Activated CD8-positive, alpha-beta memory T cell treated with anti-CD3 and anti-CD28 coated beads for 1 hour (primary cell): ENCODE measurements at regions not wholly inside any gene's neighbourhood (a gene's known extent, or its start where the extent isn't known, plus 50 kb on each side); places are given as distances from the start of the nearest gene placed in this dataset.

Experiments
- DNase-seq, 2 donors: peaks; one replicate each; pipeline ENCODE4 v3.0.0-alpha.2; 2020; ENCODE audit warnings: low read depth in 1 of 2; ENCODE audit errors: extremely low read depth in 1 of 2

DNA sequence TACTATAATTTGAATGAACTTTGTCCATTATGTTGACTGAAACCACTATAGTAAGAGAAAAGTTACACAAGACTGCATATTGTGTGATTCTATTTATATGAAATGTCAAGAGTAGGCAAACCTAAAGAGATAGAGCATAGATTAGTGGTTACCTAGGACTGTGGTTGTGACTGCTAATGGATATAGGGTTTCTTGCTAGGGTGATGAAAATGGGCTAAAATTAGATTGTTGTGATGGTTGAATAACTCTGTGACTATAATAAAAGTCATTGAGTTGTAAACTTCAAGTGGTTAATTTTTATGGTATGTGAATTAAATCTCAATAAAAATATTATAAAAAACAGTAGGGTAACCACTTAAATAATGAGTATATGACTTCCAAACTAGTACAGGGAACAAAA lies 142.9 kb upstream of the AHR start:
- DNase-seq, result no peak

DNA sequence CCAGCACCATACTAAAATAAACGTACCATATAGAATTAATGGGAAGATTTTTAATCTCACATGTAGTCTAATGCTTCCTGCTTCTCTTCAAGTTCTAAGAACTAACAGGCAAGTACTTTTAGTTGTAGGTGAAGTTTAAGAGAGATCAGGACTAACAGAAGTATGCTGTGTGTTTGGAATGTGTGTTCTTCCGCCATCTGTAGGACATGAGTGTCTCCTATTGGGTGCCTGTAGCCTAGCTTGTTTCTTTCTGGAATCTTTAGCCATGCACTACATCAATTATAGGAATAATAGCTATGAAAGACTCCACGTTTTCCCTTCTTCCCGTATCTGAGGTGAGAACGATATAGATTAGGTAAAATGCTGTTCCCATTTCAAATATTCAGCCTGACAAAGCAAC lies 140.2 kb upstream of the AHR start:
- no peak for DNase-seq

DNA sequence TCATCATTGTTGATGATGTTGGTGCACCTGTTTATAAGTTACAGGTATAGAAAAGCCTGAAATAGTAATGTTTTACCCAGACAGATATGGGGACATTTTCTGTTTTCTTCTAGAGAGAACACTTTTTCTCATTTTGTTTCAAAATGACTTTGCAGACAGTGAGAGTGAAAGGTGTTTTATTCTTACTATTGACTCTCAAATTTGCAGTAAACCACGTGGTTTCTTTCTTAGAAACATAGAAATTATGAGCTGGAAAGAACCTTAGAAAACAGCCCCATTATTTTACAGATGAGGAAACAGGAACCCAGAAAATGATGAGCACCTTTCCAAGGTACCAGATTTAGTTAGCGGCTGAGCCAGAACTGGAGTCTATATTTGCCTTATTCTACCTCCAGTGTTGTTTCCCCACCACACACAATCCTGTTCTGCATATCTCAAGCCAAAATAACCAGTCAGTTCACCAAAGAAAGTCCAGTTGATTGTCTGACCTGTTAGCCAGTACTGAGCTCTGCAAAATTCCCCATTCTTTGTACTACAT lies 138.9 kb upstream of the AHR start:
- no peak for DNase-seq

DNA sequence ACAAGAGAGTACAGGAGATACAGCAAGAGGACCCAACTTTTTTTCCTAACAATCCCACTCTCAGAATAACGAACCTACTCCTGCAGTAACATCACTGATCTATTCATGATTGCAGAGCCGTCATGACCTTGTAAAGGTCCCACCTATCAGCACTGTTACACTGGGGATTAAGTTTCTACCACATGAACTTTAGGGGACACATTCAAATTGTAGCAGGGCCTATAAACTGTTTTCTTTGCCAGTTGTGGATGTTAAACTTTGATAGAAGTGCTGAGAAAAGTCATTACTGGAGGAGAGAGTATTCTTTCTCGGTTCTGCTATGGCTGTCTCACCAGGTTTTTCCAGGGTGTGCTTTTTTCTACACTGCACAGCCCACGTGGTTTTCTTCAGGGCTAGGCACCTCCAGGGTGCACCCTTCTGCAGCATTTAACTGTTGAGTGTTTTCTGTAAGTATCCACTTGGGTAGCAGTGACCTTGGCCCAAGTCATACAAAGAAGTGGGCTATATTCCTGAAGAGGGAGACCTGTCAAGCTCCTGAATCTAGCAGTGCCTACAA lies 131.6 kb upstream of the AHR start:
- no peak for DNase-seq

DNA sequence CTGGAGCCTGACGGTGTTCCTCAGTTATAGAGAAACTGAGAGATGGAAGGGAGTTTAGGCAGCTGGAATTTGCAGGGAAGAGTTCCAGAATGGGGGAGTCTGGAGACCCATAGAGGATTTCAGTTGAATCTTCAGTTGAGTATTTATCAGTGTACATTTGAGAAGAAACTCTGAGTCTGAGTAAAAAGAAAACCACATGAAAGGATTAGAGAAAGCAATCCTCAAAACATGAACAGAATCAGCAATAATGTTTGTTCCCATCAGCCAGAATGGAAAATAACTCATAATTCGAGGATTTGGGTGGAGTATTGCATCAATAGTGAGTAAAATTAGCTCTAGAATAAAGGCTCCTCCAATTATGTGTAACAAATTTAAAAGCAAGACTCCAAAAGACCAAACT lies 130.0 kb upstream of the AHR start:
- no peak for DNase-seq

DNA sequence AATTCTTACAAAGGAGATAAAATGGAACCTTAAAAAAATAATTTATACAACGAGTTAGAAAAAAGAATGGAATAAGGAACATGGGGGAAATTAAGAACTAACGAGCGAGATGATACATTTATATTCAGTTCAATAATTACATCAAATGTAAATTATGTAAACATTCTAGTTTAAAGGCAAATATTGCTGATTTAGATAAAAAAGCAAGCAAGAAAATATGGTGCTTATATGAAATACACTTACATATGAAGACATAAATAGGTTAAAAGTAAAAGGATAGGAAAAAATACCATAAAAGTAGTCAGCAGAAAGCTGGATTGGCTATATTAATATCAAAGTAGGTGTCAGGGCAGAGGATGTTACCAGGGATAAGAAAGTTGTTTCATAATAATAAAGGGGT lies 127.0 kb upstream of the AHR start:
- no peak for DNase-seq

DNA sequence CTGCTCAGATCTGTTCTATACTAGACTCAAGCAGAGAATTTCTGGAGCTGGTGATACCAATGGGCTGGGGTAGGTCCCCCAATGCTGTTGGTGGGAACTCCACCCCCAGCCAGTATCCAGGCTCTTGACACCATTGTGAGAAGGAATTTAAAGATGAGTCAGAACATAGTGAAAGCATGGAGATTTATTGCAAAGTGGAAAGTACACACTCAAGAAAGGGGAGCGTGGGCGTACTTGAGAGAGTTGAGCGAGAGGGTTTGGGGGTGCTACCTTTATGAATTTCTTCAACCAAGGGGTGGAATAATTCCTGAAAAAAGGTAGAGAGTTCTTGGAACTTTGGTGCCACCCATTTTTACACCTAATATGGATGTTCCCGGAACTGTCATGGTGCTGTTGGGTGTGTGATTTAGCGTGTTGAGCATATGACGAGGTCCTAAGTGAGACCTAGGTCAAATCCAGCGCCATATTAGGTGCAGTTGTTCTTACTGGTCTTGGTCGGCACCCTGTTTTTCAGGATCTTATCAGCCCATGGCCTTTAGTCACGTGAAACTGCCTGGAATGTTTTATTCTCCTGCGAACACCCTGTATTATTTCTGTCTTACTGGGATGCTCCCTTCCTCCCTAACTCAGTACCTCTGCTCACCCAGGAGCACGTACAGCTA lies 122.0 kb upstream of the AHR start:
- no peak for DNase-seq

DNA sequence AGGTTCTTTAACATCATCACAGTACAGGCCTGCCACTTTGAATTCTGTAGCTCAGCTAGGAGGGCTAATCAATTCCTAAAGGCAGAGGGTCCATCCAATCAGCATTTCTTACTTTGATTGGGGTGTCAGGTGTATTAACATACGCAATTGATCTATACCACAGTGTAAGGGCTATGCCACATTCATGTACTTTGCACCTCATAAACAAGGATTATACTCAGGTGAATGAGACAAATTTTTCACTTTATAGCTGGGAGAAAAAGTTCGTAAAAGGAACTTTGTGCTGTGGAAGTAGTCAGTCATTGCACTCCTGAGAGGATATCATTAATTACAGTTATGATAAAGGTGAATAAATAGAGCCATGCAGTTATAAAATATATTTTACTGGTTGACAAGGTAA lies 119.9 kb upstream of the AHR start:
- no peak for DNase-seq

DNA sequence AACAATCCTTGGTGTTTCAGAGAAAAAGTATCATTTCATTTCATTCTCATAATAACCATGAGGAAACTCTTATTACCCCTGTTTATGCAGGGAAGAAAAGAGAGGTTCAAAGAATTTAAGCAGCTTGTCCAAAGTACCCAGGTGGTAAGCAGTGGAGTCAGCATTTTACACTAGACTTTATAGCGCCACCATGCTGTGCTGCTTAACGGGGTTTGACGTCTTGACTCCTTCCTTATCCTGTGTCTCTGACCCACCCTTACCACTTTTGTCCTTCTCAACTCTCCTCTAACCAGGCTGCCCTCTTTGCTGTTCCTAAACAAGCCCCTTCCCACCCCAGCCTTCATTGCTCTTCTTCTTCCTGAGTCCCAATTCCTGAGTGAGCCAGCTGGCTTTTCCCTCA lies 117.0 kb upstream of the AHR start:
- DNase-seq, result no peak

DNA sequence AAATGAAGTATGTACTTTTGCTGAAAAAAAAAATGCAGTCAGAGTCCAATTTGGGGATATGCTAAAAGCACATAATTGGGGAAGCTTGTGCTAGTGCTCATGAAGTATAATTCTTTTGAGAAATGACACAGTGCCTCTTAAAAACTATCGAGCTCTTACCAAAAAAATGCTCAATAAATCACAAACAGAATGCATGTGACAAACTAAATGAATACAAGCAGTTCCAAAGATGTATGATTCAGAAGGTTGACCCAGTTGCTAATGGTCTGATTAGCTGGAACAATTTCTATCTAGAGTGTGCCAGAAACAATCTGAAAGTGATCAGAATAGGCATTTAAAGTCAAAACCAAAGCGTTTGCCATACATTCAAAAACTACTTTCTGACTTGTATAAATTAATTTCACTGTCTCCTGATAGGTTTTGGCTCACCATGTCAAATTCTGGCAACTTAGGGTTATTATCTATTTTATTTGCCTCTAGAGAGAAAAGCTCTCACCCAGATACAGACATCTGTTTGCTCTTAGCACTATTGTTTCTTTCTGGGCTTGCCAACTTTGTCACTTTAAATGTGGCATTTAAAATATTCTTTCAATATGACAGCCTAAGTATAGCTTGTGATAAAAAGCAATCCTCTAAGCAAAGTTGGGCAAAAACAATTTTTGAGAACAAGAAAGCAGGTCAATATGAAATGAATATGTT lies 114.7 kb upstream of the AHR start:
- no peak for DNase-seq

DNA sequence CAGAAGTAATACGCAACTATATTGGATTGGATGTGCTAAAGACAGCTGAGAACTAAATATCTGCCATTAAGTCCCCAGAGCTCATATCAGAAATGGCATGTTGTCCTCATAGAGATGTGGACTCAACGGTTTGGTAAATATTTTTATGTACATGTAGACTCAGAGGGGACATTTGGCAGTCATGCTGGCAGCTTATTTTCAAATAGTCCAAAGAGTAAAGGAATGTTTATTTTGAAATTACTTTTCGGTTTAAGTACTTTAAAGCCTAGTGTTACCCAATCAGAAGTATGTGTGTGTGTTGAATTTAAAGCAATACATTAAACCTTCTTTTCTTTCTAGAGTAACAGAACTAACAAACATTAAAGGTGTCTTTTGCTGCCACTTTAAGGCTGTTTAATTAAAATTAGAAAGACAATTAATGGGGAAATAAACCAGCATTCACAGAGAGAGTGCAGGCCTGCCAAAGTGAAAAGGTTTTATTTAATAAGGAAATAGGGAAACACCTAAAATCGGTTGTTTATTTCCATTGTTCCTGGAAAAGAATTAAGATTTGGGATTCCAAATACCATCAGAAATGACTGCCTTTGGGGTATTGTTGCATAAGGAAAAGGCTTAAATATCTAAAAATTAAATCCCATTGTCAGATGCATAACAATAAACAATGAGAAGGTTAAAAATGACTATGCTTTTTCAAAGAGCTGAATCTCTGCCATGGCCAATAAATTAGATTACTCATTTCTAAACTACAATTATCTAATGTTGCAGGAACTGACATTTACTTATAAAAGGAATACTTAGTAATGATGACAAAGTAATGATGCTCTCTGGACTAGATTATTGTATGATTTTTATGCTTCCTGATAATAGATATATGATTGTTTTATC lies 113.4 kb upstream of the AHR start:
- DNase-seq, result no peak

DNA sequence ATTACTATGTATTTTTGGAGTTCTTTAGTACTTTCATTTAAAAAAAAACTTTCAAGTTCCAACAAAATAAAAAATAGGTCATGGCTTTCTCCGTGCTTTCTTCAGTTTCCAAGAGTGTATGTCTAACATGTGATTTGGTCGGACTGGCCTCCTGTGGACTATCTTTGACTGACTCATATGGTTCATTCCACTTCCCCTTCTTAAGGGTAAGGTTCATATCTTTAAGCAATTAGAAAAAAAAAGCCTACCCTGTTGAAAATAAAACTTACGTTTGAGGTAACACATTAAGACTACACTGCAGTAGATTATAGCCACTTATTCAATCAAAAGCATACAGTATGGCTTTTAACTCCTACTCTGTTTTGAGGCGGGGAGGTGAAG lies 112.8 kb upstream of the AHR start:
- DNase-seq, result no peak

DNA sequence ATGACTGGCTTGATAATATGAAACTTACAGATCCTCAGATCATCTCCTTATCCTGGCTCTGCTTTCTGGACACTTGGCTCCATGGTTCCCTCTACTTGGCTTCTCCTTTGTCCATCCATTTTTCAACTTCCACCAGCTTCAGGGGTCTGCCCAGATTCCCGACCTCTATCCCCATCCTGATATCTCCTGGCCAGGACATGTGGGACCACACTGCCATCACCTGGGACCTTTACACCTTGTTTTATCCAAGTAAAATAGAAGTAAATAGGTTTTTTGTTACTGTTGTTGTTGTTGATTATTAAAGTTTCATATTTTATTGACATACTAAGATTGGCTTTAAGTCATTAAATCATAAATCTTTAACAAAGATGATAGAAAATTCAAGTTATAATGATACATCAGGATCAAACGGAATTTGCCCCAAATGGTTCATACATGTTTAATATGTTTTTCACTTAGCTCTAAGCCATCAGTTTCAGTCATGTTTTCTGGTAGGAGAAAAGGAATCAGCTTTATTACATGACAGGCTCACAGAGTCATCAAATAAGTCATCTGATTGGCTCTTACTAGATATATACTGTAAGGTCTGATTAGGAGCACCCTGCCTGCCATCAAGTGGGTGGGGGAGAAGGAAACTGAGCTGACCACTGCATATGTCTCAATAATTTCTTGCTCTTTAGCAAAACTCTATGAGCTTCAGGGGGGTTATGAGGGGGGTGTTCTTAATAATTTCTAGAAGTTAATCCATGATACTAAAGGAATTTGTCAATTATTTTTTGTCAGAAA lies 111.5 kb upstream of the AHR start:
- DNase-seq, result no peak

DNA sequence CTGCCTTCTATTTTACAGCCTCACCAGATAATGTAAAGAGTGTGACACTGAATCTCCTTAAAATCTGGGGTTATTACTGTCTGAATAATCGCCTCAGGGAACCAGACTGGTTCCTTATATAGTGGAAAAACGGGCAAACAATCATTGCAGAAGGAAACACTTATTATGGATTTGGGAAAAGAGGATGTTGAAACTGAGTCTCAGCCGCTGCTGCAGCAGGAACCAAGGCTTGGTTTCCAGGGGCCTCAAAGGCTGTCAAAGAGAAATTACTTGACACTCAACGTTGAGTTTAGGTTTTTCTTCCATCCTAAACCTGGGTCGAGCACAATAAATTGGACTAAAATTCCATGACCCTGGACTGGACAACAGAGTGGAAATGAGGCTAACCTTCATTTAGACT lies 103.8 kb upstream of the AHR start:
- DNase-seq, result no peak

DNA sequence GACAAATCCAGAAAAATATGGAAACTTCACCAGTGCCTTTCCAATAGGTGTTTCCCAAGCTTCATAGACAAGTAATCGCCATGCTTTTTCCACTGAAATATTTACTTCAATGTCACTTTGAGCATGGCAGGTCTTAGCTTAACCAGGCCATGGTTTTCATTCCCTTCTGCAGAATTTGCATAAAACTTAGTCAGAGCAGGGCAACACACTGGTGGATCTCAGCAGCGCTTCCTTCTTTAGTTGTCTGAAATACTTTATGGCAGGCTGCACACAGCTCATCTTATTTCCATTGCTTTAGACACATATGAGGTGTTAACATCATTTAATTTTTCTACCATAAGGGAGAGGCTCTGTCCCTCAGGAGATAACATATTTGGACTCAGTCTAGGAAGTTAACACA lies 102.9 kb upstream of the AHR start:
- DNase-seq, result no peak

DNA sequence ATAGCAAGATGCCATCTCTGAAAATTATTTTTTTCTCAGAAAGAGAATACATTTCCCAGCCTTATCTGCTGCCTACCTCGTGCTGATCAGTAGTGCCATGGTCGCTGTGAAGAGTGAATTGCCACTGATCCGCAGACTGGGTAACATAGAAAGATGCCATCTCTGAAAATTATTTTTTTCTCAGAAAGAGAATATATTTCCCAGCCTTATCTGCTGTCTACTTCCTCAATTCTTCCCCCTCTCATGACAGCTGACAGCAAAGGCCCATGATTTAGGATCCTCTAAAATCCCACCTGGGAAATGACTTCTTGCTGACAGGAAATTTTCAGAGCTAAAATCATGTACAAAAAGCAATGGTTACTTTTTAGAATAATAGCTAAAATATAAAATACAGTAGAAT lies 92.5 kb upstream of the AHR start:
- no peak for DNase-seq

DNA sequence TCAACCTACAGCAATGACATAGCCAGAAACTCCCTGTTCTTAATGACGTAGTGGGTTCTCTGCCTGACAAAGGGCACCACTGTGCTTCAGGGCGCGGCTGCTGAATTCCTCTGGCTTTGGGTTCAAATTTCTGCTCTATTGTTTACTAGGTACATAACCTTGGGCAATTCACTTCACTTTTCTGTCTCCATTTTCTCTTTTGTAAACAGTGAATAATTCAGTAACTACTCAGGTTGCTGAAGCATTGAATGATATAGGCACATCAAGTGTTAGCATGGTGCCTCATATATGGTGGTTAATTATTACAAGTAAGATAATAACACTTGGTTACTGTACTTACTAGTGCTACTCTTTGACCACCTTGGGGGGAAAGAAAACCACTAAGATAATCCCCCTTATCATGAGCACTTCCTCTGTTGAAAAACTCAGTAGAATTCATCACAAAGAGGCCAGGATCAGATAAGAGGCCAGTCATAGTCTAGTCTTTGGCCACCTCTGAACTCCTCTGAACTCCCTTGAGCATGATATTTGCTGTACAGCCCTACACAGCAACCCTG lies 92.0 kb upstream of the AHR start:
- no peak for DNase-seq

DNA sequence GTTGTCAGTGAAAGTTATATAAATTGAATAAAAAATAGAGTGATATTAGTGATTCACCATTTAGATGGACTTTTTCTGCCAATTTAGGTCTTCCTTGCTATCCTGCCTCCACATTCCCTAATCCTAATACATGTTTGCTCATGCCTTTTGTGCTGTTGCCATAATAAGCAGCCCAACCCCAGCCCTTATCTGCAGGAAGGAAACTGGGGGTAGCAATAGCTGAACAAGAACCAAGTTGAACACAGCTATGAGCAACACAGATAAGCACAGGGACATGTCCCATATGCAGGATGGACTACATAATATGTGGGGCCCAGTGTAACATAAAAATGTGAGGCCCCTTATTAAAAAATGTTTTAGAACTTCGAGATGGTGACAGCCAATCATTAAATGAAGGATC lies 91.2 kb upstream of the AHR start:
- DNase-seq, result no peak

DNA sequence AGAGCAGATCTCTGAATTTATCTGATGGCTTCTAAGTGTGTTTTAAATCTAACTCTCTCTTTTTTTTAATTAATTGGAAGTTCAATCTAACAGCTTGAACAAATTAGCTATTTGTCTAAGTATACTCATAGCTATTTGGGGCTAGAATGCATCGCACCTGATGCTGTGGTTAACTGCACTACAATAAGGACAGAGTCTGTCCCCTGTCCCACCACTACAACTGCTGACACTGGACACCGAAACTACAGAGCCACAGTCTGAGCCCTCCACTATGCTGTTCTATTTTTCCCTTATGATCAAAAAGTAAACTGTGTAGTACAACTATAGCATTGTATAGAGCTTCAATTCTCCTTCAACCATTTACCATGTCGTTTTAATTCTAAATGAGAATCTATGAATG lies 89.4 kb upstream of the AHR start:
- no peak for DNase-seq

DNA sequence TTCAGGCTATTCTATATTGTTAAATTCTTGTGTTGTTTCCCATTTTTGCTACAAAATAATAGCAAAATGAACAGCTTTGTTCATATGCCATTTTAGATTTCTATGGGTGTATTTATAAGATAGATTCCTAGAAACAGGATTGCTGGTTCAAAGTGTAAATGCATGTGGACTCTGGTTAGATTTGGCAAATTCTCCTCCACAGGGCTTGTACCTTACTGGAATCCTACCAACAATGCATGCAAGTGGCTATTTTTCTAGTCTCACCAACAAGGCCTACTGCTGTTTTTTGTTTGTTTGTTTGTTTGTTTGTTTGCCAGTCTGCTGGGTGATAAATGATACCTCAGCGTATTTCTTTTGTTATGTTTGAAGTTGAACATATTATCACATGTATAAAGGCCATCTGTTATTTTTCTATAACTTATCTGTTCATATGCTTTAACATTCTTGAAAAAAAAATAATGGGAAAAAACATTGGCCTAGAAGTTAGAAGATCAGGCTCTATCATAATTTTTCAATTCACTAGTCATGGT lies 87.1 kb upstream of the AHR start:
- no peak for DNase-seq
